ENCODE measurements at regions not wholly inside any gene's neighbourhood (a gene's known extent, or its start where the extent isn't known, plus 50 kb on each side); places are given as distances from the start of the nearest gene placed in this dataset.
"Not testable (repeated sequence)": the region's sequence is repeated elsewhere in the genome, so short reads cannot be mapped to it uniquely, and the experiment has no call there.

GRCh38 chr7:84813376-84813775 lies 373.5 kb downstream of the SEMA3D start:
- DNase-seq = no peak

GRCh38 chr7:84812021-84812420 lies 374.8 kb downstream of the SEMA3D start:
- no peak for DNase-seq

DNA sequence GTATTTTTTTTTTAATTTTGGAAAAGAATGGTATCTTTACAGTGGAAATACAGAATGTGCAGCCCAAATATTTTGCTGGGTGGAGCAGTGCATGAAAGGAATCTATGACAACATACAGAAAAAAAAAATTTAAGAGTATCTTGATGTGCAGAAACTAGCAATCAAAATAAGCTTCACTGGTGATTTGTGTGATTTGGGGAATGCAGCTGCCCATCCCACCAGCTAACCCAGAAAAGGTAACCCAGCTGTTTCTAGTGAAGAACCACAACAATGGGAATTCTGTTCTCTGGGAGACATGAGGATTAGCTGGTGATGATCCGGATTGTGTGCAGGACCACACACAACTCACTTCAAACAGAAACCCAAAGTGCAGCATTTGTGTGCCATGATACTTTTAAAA lies 375.5 kb downstream of the SEMA3D start:
- DNase-seq = no peak

DNA sequence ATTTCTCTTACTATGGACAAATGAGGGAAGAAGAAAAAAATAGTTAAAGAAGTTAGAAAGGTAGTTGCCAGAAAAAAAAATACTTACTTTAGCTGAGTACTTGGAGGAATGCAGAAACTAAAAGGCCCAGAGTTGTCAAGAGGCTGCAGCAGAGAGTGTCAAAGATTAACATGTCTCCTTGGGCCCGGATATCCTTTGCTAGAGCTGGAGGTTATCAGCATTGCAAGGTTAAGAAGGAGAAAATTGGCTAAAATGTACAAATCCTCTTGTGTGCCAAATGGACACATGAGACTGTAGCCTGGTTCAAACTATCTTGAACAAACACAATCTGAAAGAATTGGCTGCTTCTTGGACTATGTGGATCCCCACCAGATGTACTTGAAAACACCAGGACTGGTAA lies 377.0 kb downstream of the SEMA3D start:
- DNase-seq = no peak

GRCh38 chr7:84803979-84804378 lies 382.9 kb downstream of the SEMA3D start:
- DNase-seq = no peak

DNA sequence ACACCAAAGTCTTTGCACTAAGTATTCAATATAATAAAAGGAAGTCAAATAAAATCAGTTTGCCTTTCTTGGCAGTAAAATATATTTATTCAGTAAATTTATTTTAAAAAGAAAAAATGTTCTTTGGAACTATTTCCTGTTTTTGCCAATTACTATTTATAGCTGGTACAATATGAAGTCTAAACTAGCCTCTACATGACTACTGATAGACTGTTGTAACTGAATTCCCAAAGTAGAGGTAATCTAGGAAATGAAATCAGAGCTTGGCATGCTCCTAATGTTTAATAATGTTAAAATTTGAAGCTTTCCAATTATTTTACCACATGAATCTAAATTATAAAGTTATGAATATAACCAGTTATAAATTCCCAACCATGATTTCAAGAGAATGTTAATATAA lies 385.5 kb downstream of the SEMA3D start:
- DNase-seq = no peak

DNA sequence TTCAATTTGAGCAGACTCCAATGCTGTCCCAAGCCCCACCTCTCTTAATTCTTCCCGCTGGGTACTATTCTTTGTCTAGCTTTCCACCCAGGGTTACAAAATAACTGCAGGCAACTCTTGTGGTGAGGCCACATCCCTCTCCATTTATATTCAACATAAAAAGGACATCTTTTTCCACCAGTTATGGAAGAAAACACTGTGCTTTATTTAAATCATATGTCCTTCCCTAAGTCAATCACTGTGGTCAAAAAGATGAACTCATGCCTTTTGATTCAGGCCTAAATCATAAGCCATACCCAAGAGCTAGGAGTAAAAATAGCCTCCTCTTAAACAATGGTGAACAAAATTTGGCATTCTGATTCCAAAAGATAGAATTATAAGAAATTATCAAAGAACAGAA lies 386.0 kb downstream of the SEMA3D start:
- DNase-seq = no peak

DNA sequence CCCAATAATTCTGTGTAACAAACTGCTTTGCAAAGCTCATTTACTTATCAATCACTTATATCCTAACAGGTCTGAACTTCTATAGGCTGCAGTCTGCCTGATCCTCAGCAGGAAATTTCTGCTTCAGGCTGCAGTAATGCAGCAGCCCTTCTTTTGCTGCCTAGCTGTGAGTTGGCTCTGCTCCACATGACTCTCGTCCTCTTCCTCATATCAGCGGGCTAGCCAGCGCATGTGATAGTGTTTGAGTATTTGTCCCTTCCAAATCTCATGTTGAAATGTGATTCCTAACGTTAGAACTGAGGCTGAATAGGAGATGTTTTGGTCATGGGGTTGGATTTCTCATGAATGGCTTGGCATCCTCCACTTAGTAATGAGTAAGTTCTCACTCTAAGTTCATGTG lies 387.8 kb downstream of the SEMA3D start:
- DNase-seq = no peak

GRCh38 chr7:84792231-84792893 lies 394.5 kb downstream of the SEMA3D start:
- no peak for DNase-seq

DNA sequence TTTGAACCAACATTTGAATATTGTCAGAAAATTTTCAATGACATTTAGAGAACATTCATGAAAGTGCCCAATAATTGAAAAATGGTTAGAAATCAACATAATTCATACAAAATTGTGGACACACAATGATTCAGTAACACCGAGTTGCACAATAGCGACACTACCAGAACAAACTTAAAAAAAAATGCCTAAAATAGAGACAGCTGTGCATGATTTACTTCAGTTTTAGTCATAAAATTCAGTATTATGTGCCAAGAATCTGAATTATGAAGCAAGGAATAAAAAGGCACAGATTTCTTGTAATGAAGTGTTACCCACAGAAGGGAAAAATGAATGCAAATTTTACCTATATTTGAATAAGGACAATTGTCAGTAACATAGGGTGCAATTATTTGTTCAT lies 396.0 kb downstream of the SEMA3D start:
- DNase-seq = no peak

DNA sequence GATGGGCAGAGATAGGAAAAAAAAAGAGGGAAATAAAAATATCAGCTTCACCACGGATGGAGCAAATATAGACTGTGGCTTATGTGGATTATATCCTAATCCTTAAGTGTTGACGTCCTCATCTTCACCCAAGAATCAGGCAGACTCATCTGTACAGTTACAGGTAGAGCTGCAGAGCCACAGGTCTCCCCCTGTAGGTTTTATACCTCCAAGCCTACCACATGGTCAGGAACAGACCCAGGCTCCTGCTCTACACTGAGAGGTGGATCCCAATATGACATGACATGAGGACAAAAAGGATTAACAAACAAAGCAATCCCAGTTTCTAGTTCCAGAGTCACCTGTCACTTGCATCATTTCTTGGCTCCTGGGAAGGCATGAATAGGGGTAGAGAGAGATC lies 400.8 kb downstream of the SEMA3D start:
- no peak for DNase-seq

GRCh38 chr7:84784450-84784849 lies 402.4 kb downstream of the SEMA3D start:
- no peak for DNase-seq

- DNase-seq = no peak
Observed at GRCh38 chr7:84783141-84783778, 403.6 kb downstream of the SEMA3D start.

GRCh38 chr7:84781838-84782237 lies 405.0 kb downstream of the SEMA3D start:
- DNase-seq = no peak

- DNase-seq = no peak
Observed at GRCh38 chr7:84780158-84781124, 406.4 kb downstream of the SEMA3D start.

GRCh38 chr7:84757761-84758160 lies 429.1 kb downstream of the SEMA3D start:
- no peak for DNase-seq

DNA sequence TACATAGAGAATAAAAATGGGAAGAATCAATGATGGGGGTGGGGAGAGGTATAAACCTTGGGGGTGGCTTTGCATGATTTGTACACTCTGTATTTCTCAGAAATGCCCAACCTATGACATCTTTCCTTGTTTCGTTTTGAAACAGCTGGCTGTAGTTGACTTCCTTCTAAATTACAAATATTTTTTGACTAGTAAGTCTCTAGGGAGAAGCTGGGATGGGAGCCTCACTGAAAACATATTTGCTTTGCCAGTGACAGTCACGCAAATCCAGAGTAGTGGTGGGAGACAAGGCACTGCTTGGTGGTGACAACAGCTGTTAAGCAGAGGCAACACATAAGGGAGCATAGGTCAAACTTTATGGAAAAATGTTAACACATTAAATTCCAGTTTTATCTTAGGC lies 440.5 kb downstream of the SEMA3D start:
- DNase-seq = no peak

GRCh38 chr7:84744385-84744784 lies 442.5 kb downstream of the SEMA3D start:
- DNase-seq = no peak

DNA sequence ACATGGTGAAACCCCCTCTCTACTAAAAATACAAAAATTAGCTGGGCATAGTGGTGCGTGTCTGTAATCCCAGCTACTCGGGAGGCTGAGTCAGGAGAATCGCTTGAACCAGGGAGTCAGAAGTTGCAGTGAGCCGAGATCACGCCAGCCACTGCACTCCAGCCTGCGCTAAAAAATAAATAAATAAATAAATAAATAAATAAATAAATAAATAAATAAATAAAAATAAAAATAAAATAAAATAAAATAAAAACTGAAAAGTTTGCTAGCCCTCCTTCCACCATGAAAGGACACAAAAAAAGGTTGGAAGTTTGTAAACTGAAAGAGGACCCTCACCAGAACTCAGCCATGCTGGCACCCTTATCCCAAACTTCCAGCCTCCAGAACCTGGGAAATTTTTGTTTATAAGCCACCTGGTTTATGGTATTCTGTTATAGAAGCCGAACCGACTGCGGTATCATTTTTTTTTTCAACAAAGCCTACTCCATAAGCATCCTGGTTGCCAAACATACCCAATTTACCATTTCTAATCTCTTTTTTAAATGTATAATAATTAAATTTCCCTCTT lies 448.2 kb downstream of the SEMA3D start:
- no peak for DNase-seq

GRCh38 chr7:84735677-84736076 lies 451.2 kb downstream of the SEMA3D start:
- no peak for DNase-seq

GRCh38 chr7:84735011-84735410 lies 451.8 kb downstream of the SEMA3D start:
- no peak for DNase-seq

DNA sequence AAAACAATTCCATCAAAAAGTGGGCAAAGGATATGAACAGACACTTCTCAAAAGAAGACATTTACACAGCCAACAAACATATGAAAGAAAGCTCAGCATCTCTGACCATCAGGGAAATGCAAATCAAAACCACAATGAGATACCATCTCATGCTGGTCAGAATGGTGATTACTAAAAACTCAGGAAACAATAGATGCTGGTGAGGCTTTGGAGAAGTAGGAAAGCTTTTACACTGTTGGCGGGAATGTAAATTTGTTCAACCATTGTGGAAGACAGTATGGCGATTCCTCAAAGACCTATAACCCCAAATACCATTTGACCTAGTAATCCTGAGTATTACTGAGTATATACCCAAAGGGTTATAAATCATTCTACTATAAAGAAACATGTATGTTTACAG lies 452.9 kb downstream of the SEMA3D start:
- DNase-seq = not testable (repeated sequence)

GRCh38 chr7:84730864-84731263 lies 456.0 kb downstream of the SEMA3D start:
- DNase-seq = not testable (repeated sequence)
